ENCODE measurements at regions not wholly inside any gene's neighbourhood (a gene's known extent, or its start where the extent isn't known, plus 50 kb on each side); places are given as distances from the start of the nearest gene placed in this dataset.

DNA sequence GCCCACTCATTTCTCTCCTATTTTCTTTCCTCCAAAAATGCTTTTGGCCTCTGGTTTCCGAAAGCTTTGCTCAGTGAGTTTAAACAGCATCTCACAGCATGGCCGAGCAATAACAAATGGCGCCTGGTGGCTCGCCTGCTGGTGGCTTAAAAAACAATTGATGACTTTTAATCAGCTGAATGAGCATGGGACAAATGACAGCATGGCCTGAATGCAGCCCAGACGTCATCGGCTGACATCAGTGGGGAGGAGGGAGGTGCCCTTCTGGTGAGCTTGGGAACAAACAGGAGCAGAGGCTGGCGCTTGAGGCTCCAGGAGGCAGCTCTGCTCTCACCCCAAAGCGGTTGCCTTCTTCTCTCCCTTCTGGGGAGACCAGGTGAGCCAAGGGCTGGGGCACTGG lies 286.4 kb downstream of the BCOR start (continued):
- TF ChIP-seq RXRA (IDR thresholded peaks at IDR 0.05; ENCODE audit: borderline replicate concordance, low read depth) (no peak), FOXM1 (IDR thresholded peaks at IDR 0.05; ENCODE audit: low read depth) (no peak), NRF1 (IDR thresholded peaks at IDR 0.05; ENCODE audit: low read depth, low read length) (no peak), TCF12 (IDR thresholded peaks at IDR 0.05) (no peak), NFIC (IDR thresholded peaks at IDR 0.05; ENCODE audit: borderline replicate concordance) (no peak), ZBTB33 (IDR thresholded peaks at IDR 0.05; ENCODE audit: borderline replicate concordance, low read depth) (no peak)

GRCh38 chrX:39813631-39814277 lies 284.0 kb downstream of the BCOR start:
- Histone ChIP-seq H3K79me2 (ENCODE audit: insufficient read depth) (no peaks in the 10 kb centered on the region), H3K4me1 (ENCODE audit: control insufficient read depth in 1 of 2, insufficient read depth in 2 of 2, low read depth in 1 of 2, low read length in 1 of 2) (peaks cover 6 to 65% of the 10 kb centered on the region in 2 experiments; a peak in 2 of 4 replicates), H3K9me3 (no peaks in the 10 kb centered on the region), H3K4me2 (no peak overlapping the region), H4K20me1 (ENCODE audit: insufficient read depth) (no peaks in the 10 kb centered on the region), H3K4me3 (ENCODE audit: low read depth in 2 of 2, low read length in 1 of 2) (no peak overlapping the region; a peak in 1 of 4 replicates), H3K9ac (no peak overlapping the region), H3K9me2 (no peaks in the 10 kb centered on the region), H2AFZ (ENCODE audit: low read depth) (no peak overlapping the region), H3K27ac (ENCODE audit: low read depth in 2 of 2, low read length in 1 of 2) (peak overlapping the region; percentile 8 to 91), H3F3A (replicated peaks; ENCODE audit: insufficient read depth) (peaks cover 3% of the 10 kb centered on the region), H3K27me3 (ENCODE audit: insufficient read depth) (peaks cover 5% of the 10 kb centered on the region), H3K36me3 (replicated peaks in 1 of 2; ENCODE audit: control insufficient read depth in 1 of 2, insufficient read depth in 2 of 2, low read length in 1 of 2) (no peaks in the 10 kb centered on the region)
- ChIA-PET POLR2A (interaction anchor here (0.7 to 1.4 kb wide), 9 partner anchors 83 to 454 kb away, joined by 3 to 5 read pairs (median 3); no protein-coding TSS in a partner anchor), CTCF (interaction anchor here (0.8 to 2.2 kb wide), 12 partner anchors 10 to 739 kb away, joined by 3 to 17 read pairs (median 4); no protein-coding TSS in a partner anchor)
- 15% methylated on average over 9 of the region's 17 CpGs for WGBS (ENCODE audit: low lambda C conversion rate)
- TF ChIP-seq RAD21 (IDR thresholded peaks at IDR 0.05; ENCODE audit: low read length): peak; percentile 27
- TF ChIP-seq CHD2 (IDR thresholded peaks at IDR 0.05; ENCODE audit: low read length, partially characterized antibody): peak; percentile 68
- TF ChIP-seq, protein P1, sequence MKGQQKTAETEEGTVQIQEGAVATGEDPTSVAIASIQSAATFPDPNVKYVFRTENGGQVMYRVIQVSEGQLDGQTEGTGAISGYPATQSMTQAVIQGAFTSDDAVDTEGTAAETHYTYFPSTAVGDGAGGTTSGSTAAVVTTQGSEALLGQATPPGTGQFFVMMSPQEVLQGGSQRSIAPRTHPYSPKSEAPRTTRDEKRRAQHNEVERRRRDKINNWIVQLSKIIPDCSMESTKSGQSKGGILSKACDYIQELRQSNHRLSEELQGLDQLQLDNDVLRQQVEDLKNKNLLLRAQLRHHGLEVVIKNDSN (IDR thresholded peaks at IDR 0.05; ENCODE audit: borderline replicate concordance, low read depth): no peak
- TF ChIP-seq SMC3 (IDR thresholded peaks at IDR 0.05; ENCODE audit: low read depth, low read length): peak; percentile 2; the same call in 1 of the 2 replicates
- peak; percentile 36; the same call in 1 of the 2 replicates for TF ChIP-seq NFIC (IDR thresholded peaks at IDR 0.05; ENCODE audit: borderline replicate concordance)
- TF ChIP-seq EZH2phosphoT487 (IDR thresholded peaks at IDR 0.05; ENCODE audit: borderline replicate concordance, low read depth): no peak
- TF ChIP-seq RCOR1 (IDR thresholded peaks at IDR 0.05; ENCODE audit: low read length): peak; percentile 55; the same call in 1 of the 2 replicates
- peak in 1 of 2 experiments; percentile 48; a peak in 2 of 4 replicates for TF ChIP-seq EP300 (IDR thresholded peaks at IDR 0.05; ENCODE audit: borderline replicate concordance in 1 of 2, low read depth in 1 of 2, low read length in 1 of 2)
- TF ChIP-seq MXI1 (IDR thresholded peaks at IDR 0.05; ENCODE audit: low read depth, low read length): peak; percentile 53; the same call in 1 of the 2 replicates
- TF ChIP-seq FOXJ3 (CRISPR knock-in tag; IDR thresholded peaks at IDR 0.05): peak; percentile 85; the same call in 1 of the 2 replicates
- TF ChIP-seq TCF12 (IDR thresholded peaks at IDR 0.05): peak; percentile 56
- TF ChIP-seq JUND (IDR thresholded peaks at IDR 0.05): no peak
- peak; percentile 71 for DNase-seq
